OCI-M1 (cell line): ENCODE measurements at regions not wholly inside any gene's neighbourhood (a gene's known extent, or its start where the extent isn't known, plus 50 kb on each side); places are given as distances from the start of the nearest gene placed in this dataset.
A peak's percentile ranks its signal among the peaks of the same experiment; 100 is the strongest.

Source experiments
- DNase-seq: peaks from one replicate; lab custom pipeline; 2025; lab: John Stamatoyannopoulos, UW

- DNase-seq: no peak
These were observed 799.7 kb upstream of the IGFBP3 start for GRCh38 chr7:46720761-46721160.

GRCh38 chr7:46719616-46720015 is 798.5 kb upstream of the IGFBP3 start:
- no peak for DNase-seq

GRCh38 chr7:46716926-46717325 is 795.9 kb upstream of the IGFBP3 start:
- peak; percentile 1 for DNase-seq

DNA sequence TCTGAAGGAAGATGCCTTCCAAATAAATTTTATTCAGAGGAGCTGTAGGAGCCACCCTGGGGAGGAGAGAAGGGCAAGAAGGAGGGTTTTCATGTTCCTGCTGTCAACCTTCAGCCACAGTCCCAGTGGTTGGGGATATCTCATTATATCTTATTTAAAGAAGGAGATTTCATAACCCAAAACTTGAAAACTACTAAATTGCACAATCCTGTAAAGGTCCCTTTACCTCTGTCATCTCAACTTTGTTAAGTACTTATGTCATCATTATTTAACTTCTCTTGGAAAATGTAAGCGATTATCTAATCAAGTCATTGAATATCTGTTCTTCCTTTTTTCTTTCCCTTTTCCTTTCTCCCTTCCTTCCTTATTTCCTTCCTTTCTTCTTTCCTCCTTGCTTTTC is 794.5 kb upstream of the IGFBP3 start:
- DNase-seq: no peak

DNA sequence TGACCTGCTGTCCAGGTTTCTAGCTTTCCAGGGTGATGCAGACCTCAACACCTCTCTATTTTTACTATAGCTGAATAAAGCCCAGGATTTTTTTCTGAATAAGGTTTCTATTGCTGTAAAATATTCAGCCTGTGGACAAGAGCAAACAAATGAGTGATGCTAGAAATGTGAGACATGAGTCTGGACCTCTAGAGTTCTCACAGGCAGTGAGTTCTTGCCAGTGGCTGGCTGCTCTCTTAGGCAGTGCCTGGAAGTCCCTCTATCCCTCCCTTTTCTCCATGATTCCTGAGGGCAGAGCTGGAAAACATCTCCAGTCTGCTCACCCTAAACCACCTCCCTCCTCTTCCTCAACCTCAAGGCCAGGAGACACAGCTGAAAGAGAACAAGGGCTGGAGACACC is 793.8 kb upstream of the IGFBP3 start:
- no peak for DNase-seq

- DNase-seq: no peak
These were observed 793.0 kb upstream of the IGFBP3 start for GRCh38 chr7:46713868-46714596.

DNA sequence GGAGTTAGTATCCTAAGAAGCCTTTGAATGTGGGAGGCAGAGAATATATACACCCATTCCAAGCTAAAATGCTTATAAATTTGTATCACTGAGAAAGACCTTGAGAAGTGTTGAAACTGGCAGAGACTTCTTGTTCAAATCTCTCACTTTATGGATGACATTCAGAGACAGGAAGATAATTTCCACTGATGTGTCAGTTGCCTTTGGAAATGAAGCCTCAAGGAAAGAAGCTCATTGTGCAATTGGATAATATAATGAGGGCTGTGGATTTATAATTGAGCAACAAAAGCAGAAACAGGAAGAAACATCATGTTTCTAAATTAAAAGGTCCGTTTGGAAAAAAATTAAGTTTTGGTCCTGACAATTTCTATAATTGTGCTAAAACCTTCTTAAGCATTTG is 789.9 kb upstream of the IGFBP3 start:
- DNase-seq: no peak

- DNase-seq: no peak
These were observed 786.9 kb upstream of the IGFBP3 start for GRCh38 chr7:46707973-46708372.

- no peak for DNase-seq
These were observed 784.5 kb upstream of the IGFBP3 start for GRCh38 chr7:46705386-46706255.

GRCh38 chr7:46696741-46697140 is 775.7 kb upstream of the IGFBP3 start:
- no peak for DNase-seq

DNA sequence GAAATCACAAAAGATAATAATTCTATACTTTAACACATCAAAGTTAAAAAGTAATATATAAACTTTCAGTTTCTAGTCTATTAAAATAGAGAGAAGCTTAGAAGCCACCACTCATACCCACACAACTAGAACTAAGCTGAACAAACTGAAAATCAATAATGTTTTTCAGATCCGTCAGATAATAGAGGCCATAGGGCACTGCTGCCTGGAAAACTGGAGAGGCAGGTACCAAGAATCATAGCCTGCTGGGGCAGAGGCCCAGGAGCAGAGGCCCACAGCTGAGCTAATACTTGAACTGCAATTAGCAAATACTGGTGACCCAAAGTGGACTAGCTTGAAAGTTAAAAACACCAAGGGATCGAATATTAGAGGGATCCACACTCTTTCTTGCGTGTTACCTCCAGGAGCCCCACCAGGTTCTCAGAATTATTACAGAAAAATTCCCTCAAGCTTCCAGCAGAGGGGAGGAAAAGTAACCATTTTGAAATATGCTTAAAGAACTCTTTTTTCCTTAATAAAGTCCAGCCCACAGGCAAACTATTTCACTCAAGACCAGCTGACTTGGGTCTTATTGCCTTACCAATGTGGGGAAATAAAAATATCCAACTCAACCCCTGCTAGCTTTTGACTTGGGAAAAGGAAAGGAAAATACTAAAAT is 774.1 kb upstream of the IGFBP3 start:
- DNase-seq: no peak

GRCh38 chr7:46694058-46694457 is 773.0 kb upstream of the IGFBP3 start:
- no peak for DNase-seq

DNA sequence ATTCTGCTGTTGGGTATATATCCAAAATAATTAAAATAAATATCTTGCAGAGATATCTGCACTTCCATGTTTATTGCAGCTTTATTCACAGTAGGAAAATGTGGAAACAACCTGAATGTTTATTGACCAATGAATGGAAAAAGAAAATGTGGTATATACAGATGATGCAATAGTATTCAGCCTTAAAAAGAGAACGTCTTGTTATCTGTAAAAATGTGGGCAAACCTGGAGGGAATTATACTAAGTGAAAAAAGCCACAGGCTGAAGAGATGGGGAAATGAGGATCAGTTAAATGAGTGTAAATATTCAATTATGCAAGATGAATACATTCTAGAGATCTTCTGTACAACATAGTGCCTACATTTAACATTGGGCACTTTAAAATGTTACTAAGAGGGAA is 766.1 kb upstream of the IGFBP3 start:
- DNase-seq: no peak

- no peak for DNase-seq
These were observed 764.0 kb upstream of the IGFBP3 start for GRCh38 chr7:46685051-46685450.

DNA sequence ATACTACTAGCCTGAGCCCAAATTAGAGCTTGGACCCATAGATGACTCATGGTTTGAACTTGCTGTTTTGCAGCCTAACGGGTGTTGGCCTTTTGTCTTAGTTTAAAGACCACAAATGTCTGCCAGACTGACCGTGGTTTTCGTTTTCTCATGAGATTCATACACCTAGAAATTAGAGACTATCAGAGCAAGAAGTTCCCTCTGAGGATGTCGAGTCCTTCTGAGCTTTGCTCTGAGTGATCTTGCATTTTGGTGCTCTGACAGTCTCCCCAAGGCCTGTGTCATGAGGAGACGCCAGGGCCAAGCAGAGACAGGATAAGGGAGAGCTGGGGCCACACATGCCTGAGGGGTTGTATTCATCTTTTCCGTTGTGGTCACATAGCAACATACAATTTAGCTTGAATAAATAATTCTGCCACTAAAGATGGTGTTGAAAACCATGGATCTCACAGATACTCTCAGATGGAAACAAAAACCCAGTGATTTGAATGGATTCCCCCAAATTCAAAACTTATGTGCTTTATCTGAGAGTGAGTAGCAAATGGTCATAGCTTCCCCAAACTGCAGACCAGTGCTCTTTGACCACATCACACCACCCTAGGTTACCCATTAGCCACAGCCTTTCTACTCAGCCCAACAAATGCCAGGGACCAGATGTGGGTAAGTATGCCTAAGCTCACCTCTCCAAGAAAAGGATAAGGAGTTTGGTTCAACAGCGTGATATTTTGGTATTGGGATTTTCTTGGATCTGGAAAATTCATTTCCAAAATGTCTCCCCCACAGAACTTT is 762.0 kb upstream of the IGFBP3 start:
- no peak for DNase-seq

- DNase-seq: no peak
These were observed 760.9 kb upstream of the IGFBP3 start for GRCh38 chr7:46681865-46682503.

DNA sequence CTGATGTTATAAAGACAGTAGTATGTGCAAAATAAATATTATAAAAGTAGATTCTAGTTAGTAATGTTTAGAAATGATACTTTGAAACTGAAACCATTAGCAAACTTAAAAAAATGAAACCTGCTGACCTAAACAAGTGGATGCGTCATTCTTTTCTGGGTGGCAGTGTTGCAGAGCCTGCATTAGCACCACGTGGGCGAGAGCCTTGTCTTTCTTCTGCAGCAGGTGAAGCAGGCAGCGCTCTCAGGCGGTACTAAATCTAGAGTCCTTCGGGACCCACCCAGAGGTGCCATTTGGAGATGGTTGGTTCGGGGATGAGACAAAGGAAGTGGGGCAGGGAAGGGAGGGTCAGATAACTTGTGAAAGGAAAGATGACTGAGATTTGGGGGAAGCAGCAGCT is 759.1 kb upstream of the IGFBP3 start:
- DNase-seq: no peak

DNA sequence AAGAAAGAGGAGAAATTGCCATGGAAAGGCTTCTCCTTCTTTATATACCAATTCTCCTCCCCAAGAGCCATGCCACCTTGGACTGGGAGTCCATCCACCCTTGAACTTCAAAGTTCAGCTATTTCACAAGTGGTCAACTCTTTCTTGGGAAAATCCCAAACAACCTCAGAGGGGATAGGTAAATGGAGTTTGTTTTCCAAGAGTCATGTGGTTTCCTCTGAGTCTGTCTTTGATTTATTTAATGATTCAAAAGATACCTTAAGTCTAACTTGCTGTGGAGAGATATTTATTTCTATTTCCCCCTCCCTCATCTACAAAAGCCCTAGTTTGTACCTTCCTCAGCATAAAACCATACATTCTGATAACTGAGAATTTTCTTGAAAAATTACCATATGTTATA is 758.6 kb upstream of the IGFBP3 start:
- no peak for DNase-seq

- DNase-seq: no peak
These were observed 757.3 kb upstream of the IGFBP3 start for GRCh38 chr7:46678421-46678820.

GRCh38 chr7:46675456-46675855 is 754.4 kb upstream of the IGFBP3 start:
- DNase-seq: no peak

DNA sequence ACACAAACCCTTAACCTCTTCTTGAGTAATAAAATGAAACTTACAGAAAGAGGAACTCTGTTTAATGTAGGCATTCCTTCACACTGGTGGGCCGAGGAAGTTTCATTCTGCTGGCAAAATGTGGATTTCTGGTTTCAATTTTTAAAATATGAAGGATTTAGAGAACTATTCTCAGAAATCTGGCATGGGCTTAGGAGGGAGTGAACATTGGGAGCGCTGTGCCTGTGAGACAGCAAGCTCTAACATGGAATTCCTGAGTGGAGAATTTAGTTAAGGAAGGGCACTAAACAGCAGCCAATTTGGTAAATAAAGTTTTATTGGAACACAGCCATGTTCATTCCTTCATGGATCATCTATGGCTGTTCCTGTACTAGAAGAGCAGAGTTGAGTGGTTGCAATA is 751.8 kb upstream of the IGFBP3 start:
- no peak for DNase-seq
